AG04450 (cell line): ENCODE measurements at regions not wholly inside any gene's neighbourhood (a gene's known extent, or its start where the extent isn't known, plus 50 kb on each side); places are given as distances from the start of the nearest gene placed in this dataset.

Experiments used
- CTCF ChIA-PET: fragments of 300-600, 350-600 bp; formaldehyde crosslinking; extraction: SDS; loops from one replicate; lab custom pipeline; 2022; ENCODE audit warnings: antibody characterized with exemption, inconsistent platforms; lab: Charles Lee
- POLR2A ChIA-PET: fragments of 350-600 bp; formaldehyde crosslinking; extraction: SDS; loops from one replicate; lab custom pipeline; 2021; ENCODE audit warnings: antibody characterized with exemption, inconsistent platforms; lab: Yijun Ruan, JAX
- DNase-seq: peaks from one replicate; pipeline ENCODE4 v3.0.0-alpha.2; 2011; ENCODE audit warnings: low read depth, low spot score
- H3K27ac ChIP-seq: one replicate; pipeline ENCODE4 v1.5.1; 2012; ENCODE audit warnings: low read depth, low read length, control low read depth
- H3K27me3 ChIP-seq: one replicate; pipeline ENCODE4 v1.6.0; 2012; ENCODE audit warnings: low read length; ENCODE audit not compliant: control insufficient read depth, insufficient read depth
- H3K4me3 ChIP-seq: 2 replicates; pipeline ENCODE4 v1.5.1; 2011; ENCODE audit warnings: mild to moderate bottlenecking, low read depth, low read length, control low read depth
- H3K9me3 ChIP-seq: 2 replicates; pipeline ENCODE4 v1.5.1; 2012; ENCODE audit warnings: low read length; ENCODE audit not compliant: control insufficient read depth, insufficient read depth
- TF ChIP-seq, protein P1 (sequence below): IDR thresholded peaks from 2 replicates; pipeline ENCODE4 v1.5.1; 2011; ENCODE audit warnings: low read depth, low read length, control low read depth, inconsistent platforms

GRCh38 chr1:71200503-71200902 lies 119.7 kb upstream of the ZRANB2 start:
- CTCF ChIA-PET, result no interaction called here

GRCh38 chr1:71196685-71197084 lies 115.8 kb upstream of the ZRANB2 start:
- no peak overlapping the region for H3K4me3 ChIP-seq
- peak; percentile 2 for DNase-seq

More at GRCh38 chr1:71200503-71200902, 119.7 kb upstream of the ZRANB2 start:
- Histone ChIP-seq H3K4me3 (no peak overlapping the region), H3K9me3 (no peaks in the 10 kb centered on the region), H3K27ac (no peak overlapping the region), H3K27me3 (no peaks in the 10 kb centered on the region)
- TF ChIP-seq, protein P1, sequence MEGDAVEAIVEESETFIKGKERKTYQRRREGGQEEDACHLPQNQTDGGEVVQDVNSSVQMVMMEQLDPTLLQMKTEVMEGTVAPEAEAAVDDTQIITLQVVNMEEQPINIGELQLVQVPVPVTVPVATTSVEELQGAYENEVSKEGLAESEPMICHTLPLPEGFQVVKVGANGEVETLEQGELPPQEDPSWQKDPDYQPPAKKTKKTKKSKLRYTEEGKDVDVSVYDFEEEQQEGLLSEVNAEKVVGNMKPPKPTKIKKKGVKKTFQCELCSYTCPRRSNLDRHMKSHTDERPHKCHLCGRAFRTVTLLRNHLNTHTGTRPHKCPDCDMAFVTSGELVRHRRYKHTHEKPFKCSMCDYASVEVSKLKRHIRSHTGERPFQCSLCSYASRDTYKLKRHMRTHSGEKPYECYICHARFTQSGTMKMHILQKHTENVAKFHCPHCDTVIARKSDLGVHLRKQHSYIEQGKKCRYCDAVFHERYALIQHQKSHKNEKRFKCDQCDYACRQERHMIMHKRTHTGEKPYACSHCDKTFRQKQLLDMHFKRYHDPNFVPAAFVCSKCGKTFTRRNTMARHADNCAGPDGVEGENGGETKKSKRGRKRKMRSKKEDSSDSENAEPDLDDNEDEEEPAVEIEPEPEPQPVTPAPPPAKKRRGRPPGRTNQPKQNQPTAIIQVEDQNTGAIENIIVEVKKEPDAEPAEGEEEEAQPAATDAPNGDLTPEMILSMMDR, result no peak
- POLR2A ChIA-PET, result no interaction called here
- DNase-seq, result no peak

GRCh38 chr1:71193153-71193552 lies 112.3 kb upstream of the ZRANB2 start:
- CTCF ChIA-PET, result interaction anchor here (0.5 kb wide), 1 partner anchor 249 kb away, joined by 3 read pairs; no protein-coding TSS in a partner anchor
- POLR2A ChIA-PET, result no interaction called here
- DNase-seq, result no peak
- Histone ChIP-seq H3K9me3 (no peaks in the 10 kb centered on the region), H3K27me3 (no peaks in the 10 kb centered on the region), H3K4me3 (no peak overlapping the region), H3K27ac (no peak overlapping the region)
- TF ChIP-seq, protein P1, result no peak

More at GRCh38 chr1:71196685-71197084, 115.8 kb upstream of the ZRANB2 start:
- H3K27ac ChIP-seq, result no peak overlapping the region
- no peaks in the 10 kb centered on the region for H3K9me3 ChIP-seq
- CTCF ChIA-PET, result interaction anchor here (0.6 to 4.1 kb wide), 18 partner anchors 10 to 841 kb away, joined by 3 to 30 read pairs (median 4); no protein-coding TSS in a partner anchor
- no peaks in the 10 kb centered on the region for H3K27me3 ChIP-seq
- TF ChIP-seq, protein P1, result peak; percentile 56
- POLR2A ChIA-PET, result no interaction called here

GRCh38 chr1:71191520-71191919 lies 110.7 kb upstream of the ZRANB2 start:
- no peak for DNase-seq
- ChIA-PET POLR2A (no interaction called here), CTCF (no interaction called here)
- H3K27me3 ChIP-seq, result no peaks in the 10 kb centered on the region
- no peak overlapping the region for H3K4me3 ChIP-seq
- H3K27ac ChIP-seq, result no peak overlapping the region
- TF ChIP-seq, protein P1, result no peak
- no peaks in the 10 kb centered on the region; the same call in 1 of the 2 replicates for H3K9me3 ChIP-seq

DNA sequence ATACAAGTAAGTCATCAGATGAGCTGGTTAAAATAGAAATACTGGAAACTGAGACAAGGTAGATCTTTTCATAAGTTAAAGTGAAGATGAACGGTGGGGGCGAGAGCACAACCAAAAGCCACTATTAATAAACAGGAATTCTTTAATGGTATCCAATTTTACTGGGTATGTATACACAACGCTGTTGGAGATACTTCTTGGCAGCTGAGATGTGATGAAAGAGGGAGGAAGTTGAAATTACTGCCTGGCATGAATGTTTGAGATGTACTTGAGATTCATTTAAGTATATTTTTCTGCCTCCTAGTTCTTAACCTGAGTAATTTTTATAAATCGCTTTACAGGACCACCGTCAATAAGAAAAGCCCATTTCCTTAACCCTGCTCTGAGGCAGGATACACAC lies 110.0 kb upstream of the ZRANB2 start:
- H3K9me3 ChIP-seq, result no peaks in the 10 kb centered on the region; the same call in 1 of the 2 replicates
- no peak for DNase-seq
- no peaks in the 10 kb centered on the region for H3K27me3 ChIP-seq
- POLR2A ChIA-PET, result interaction anchor here (0.6 kb wide), 1 partner anchor 116 kb away, joined by 3 read pairs; no protein-coding TSS in a partner anchor
- no peak overlapping the region for H3K27ac ChIP-seq
- TF ChIP-seq, protein P1, result no peak
- H3K4me3 ChIP-seq, result no peak overlapping the region
- CTCF ChIA-PET, result no interaction called here
